HFF-Myc (cell line): ENCODE measurements at regions not wholly inside any gene's neighbourhood (a gene's known extent, or its start where the extent isn't known, plus 50 kb on each side); places are given as distances from the start of the nearest gene placed in this dataset.

Source experiments
- DNase-seq: peaks from one replicate; pipeline ENCODE4 v3.0.0-alpha.2; 2011; ENCODE audit warnings: low read depth; ENCODE audit errors: extremely low read depth
- H3K4me3 ChIP-seq: replicated peaks from 2 replicates; pipeline ENCODE4 v1.5.1; 2011; ENCODE audit warnings: low read depth, mild to moderate bottlenecking, control low read depth, low read length
- CTCF ChIP-seq: IDR thresholded peaks from 2 replicates; pipeline ENCODE4 v1.5.1; 2012; ENCODE audit warnings: mild to moderate bottlenecking, low read depth, low read length, control low read depth; ENCODE audit errors: missing control alignments

DNA sequence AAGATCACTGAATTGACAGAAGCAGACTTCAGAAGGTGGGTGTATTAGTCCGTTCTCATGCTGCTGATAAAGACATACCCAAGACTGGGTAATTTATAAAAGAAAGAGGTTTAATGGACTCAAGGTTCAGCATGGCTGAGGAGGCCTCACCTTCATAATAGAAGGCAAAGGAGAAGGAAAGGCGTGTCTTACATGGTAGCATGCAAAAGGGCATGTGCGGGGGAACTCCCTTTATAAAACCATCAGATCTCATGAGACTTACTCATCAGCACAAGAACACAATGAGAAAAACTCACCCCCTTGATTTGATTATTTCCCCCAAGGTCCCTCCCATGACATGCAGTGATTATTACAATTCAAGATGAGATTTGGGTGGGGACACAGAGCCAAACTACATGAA lies 416.3 kb upstream of the EPHA3 start:
- H3K4me3 ChIP-seq = no peak overlapping the region
- DNase-seq = no peak
- TF ChIP-seq CTCF = no peak

DNA sequence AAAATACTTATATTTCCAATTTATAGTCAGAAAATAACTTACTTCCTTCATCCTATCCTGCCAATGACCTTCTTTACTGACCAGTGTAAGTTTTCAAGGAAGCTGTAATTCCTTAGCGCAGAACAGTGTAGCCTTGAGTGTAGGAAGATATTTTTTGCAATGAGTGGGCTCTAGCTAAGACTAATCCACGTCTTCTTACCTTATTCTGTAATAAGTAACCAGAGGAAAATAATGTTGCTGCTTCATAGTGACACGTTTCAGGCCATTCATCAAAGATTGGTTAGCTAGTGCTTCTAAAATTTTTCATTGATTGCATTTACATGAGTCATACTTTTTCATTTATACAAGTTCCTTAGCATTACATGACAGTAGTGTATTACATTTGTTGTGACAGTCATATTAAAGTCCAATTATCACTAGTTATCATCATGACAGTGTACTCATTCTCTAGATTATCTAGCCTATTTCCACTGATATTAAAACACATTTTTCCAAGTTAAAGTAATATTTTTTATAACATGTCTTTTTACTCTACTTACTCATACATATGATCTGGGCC lies 403.8 kb upstream of the EPHA3 start:
- TF ChIP-seq CTCF = no peak
- DNase-seq = no peak
- no peak overlapping the region for H3K4me3 ChIP-seq

DNA sequence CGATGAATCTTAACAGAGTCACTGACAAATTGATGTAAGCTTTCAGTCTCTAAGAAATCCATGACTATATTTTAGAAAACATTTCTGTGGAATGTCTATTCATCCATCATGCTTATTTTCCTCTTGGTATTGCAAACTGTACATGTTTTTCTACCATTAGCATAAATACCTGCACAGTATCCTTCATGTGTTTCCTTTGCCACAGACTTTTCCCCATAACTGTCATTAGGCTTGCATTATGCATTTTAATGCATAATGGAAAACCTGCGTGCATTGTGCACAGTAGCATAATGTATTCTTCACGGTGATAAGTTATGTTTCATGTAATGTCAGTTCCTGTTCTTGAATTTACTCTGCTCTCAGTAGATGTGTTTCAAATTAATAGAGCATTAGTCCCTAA lies 403.1 kb upstream of the EPHA3 start:
- DNase-seq = no peak
- no peak for TF ChIP-seq CTCF
- H3K4me3 ChIP-seq = no peak overlapping the region

DNA sequence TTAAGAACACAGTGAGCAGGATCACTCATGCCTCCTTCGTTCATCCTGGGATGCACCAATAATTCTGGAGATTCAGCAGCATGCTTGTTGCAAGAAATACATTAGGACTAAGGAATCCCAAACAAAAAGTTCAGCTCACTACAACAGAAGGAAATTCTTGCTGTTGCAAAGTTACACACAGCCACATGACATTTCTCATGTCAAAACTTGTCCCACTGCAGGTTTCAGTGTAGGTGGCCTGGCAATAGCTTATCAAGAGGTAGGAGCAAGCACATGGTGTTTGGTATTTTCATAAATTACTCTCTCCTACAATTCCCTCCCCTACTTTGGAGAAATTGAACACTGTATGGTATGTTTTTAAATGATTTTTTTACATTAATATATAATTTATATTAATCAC lies 399.6 kb upstream of the EPHA3 start:
- H3K4me3 ChIP-seq = no peak overlapping the region
- TF ChIP-seq CTCF = no peak
- no peak for DNase-seq

GRCh38 chr3:88712552-88712951 lies 394.9 kb upstream of the EPHA3 start:
- no peak for DNase-seq
- no peak for TF ChIP-seq CTCF
- H3K4me3 ChIP-seq = no peak overlapping the region

- no peak for DNase-seq
These were observed 394.2 kb upstream of the EPHA3 start for GRCh38 chr3:88713233-88713691.

More at GRCh38 chr3:88713233-88713691, 394.2 kb upstream of the EPHA3 start:
- H3K4me3 ChIP-seq = no peak overlapping the region
- TF ChIP-seq CTCF = no peak
